ENCODE measurements at regions not wholly inside any gene's neighbourhood (a gene's known extent, or its start where the extent isn't known, plus 50 kb on each side); places are given as distances from the start of the nearest gene placed in this dataset.

- TF ChIP-seq ZBTB43 (CRISPR knock-in tag; IDR thresholded peaks at IDR 0.05): no peak
- no peak for TF ChIP-seq RELA (CRISPR knock-in tag; IDR thresholded peaks at IDR 0.05; ENCODE audit: borderline replicate concordance)
- no peak for TF ChIP-seq FOXK1 (CRISPR knock-in tag; IDR thresholded peaks at IDR 0.05)
- no peak for TF ChIP-seq PREB (CRISPR knock-in tag; IDR thresholded peaks at IDR 0.05; ENCODE audit: borderline replicate concordance)
These were observed 294.2 kb downstream of the FIGN start for GRCh38 chr2:163441603-163442002.

All from WTC11 (cell line).